Activated T-cell treated with anti-CD3 and anti-CD28 coated beads, Interleukin-2, amount 50 U/mL, for 72 hours (primary cell): ENCODE measurements at regions not wholly inside any gene's neighbourhood (a gene's known extent, or its start where the extent isn't known, plus 50 kb on each side); places are given as distances from the start of the nearest gene placed in this dataset.
"Not testable (repeated sequence)": the region's sequence is repeated elsewhere in the genome, so short reads cannot be mapped to it uniquely, and the experiment has no call there.

Experiments
- ATAC-seq, 2 donors: fragments of 150-1000 bp; cut with Tn5 transposase; replicated peaks in 1 of 2; 2 replicates each; pipeline ENCODE4 v1.10.0; 2021; ENCODE audit warnings: moderate library complexity in 2 of 2, mild to moderate bottlenecking in 1 of 2
- DNase-seq, 2 donors: peaks; one replicate each; pipeline ENCODE4 v3.0.0; 2021 to 2022; ENCODE audit warnings: mixed read lengths in 1 of 2
- H3K27ac Mint-ChIP-seq: one replicate; pipeline ENCODE4 v1.8.0; 2022; ENCODE audit warnings: mild to moderate bottlenecking, moderate library complexity, mixed read lengths
- H3K27me3 Mint-ChIP-seq: one replicate; pipeline ENCODE4 v1.8.0; 2022; ENCODE audit warnings: low read depth, mixed read lengths
- H3K36me3 Mint-ChIP-seq, 2 donors: one replicate each; pipeline ENCODE4 v1.8.0; 2022; ENCODE audit warnings: mixed read lengths in 2 of 2, mild to moderate bottlenecking in 1 of 2; ENCODE audit not compliant: insufficient read depth in 2 of 2
- H3K4me1 Mint-ChIP-seq: one replicate; pipeline ENCODE4 v1.8.0; 2022; ENCODE audit warnings: low read depth, mixed read lengths
- H3K4me3 Mint-ChIP-seq, 2 donors: one replicate each; pipeline ENCODE4 v1.8.0; 2022; ENCODE audit warnings: mild to moderate bottlenecking in 2 of 2, mixed read lengths in 2 of 2, moderate library complexity in 2 of 2
- H3K9me3 Mint-ChIP-seq, 2 donors: one replicate each; pipeline ENCODE4 v1.8.0; 2022; ENCODE audit warnings: mixed read lengths in 2 of 2

- not testable (repeated sequence) for DNase-seq, H3K27me3 Mint-ChIP-seq, H3K9me3 Mint-ChIP-seq, ATAC-seq, H3K36me3 Mint-ChIP-seq, H3K27ac Mint-ChIP-seq, H3K4me1 Mint-ChIP-seq, H3K4me3 Mint-ChIP-seq
Observed at GRCh38 chr14:30363219-30363880, 195.6 kb upstream of the G2E3 start.

- ATAC-seq (no peak), DNase-seq (no peak)
- H3K4me1 Mint-ChIP-seq, result no peaks in the 10 kb centered on the region
- no peak overlapping the region for H3K4me3 Mint-ChIP-seq
- no peaks in the 10 kb centered on the region for H3K36me3 Mint-ChIP-seq
- H3K9me3 Mint-ChIP-seq, result no peaks in the 10 kb centered on the region
- H3K27me3 Mint-ChIP-seq, result peaks cover 12% of the 10 kb centered on the region
- no peak overlapping the region for H3K27ac Mint-ChIP-seq
Observed at GRCh38 chr14:30369502-30370180, 189.3 kb upstream of the G2E3 start.

DNA sequence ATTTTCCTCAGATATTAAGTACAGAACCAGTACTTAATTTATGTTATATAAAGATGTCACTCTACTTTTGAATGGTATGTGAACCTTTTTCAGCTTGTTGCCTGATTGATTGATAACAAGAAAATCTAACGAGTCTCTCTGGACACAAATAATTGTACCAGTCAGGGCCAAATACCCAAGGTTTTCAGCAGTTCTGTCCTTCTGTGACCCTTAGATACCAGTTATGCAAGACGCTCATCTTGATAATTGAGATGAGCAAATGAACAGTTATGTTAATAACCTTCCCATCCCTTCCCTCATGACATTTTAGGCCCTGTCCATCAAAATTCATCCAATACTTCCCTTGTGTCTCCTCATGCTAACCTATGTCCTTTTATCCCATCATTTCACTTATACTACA, 185.9 kb upstream of the G2E3 start:
- no peaks in the 10 kb centered on the region for H3K36me3 Mint-ChIP-seq
- ATAC-seq (no peak), DNase-seq (no peak)
- no peaks in the 10 kb centered on the region for H3K4me1 Mint-ChIP-seq
- peaks cover 12% of the 10 kb centered on the region for H3K27me3 Mint-ChIP-seq
- H3K27ac Mint-ChIP-seq, result no peak overlapping the region
- H3K9me3 Mint-ChIP-seq, result no peaks in the 10 kb centered on the region
- no peak overlapping the region for H3K4me3 Mint-ChIP-seq

DNA sequence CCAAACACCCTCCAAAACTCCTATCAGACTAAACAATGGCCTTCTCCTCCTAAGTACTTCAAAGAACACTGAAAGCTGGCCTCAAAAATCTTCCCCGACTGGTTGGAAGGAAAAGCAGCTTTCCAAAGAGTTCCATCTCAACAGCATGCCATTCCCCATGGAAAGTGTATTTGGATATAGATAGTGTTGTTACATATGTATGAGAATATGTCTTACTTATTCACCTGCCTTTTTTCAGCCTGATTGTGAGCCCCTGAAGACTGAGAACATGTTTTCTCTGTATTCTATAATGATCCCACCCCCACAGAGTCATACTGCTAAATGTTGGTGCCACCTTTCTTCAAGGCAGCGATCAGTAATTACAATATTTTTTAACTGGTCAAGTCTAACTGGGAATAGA, 185.4 kb upstream of the G2E3 start:
- DNase-seq (no peak), ATAC-seq (no peak)
- Mint-ChIP-seq H3K27ac (no peak overlapping the region), H3K4me1 (no peaks in the 10 kb centered on the region), H3K27me3 (peaks cover 12% of the 10 kb centered on the region), H3K9me3 (no peaks in the 10 kb centered on the region), H3K36me3 (no peaks in the 10 kb centered on the region), H3K4me3 (no peak overlapping the region)

GRCh38 chr14:30375296-30375892, 183.6 kb upstream of the G2E3 start:
- no peaks in the 10 kb centered on the region for H3K36me3 Mint-ChIP-seq
- no peak overlapping the region for H3K4me3 Mint-ChIP-seq
- H3K27me3 Mint-ChIP-seq, result peaks cover 25% of the 10 kb centered on the region
- no peaks in the 10 kb centered on the region for H3K9me3 Mint-ChIP-seq
- H3K4me1 Mint-ChIP-seq, result no peaks in the 10 kb centered on the region
- DNase-seq (peak; percentile 69 to 71), ATAC-seq (peak; percentile 88 to 93)
- H3K27ac Mint-ChIP-seq, result no peak overlapping the region

DNA sequence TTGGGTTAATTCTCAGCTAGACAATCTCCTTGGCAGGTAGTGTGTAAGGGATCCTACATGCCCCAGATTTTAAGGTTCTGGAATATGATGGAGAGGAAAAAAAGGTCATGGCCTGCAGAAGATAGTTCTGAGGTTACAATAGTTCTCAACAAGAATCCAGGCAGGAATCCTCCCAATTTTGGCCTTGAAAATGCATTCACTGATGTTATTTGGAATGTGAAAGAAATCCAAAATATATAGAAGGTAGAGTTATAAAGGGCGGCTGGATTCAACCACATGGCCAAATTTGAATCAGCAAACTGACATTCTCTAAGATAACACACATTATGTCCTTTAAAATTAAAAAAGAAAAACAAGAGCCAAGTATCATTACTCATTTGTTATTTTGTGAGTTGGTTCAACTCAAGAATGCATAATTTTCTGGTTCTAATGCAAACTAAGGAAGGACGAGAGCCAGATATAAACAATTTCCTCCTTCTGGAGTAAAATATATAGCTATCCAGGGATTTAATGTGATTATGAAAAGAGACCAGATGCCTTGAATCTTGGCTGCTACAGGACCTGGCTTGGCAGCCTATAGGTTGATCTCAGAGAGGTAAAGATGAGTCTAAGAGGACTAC, 177.0 kb upstream of the G2E3 start:
- ATAC-seq (no peak), DNase-seq (no peak)
- H3K27ac Mint-ChIP-seq, result no peak overlapping the region
- no peaks in the 10 kb centered on the region for H3K4me1 Mint-ChIP-seq
- H3K36me3 Mint-ChIP-seq, result no peaks in the 10 kb centered on the region
- H3K27me3 Mint-ChIP-seq, result peaks cover 38% of the 10 kb centered on the region
- H3K4me3 Mint-ChIP-seq, result no peak overlapping the region
- no peaks in the 10 kb centered on the region for H3K9me3 Mint-ChIP-seq

DNA sequence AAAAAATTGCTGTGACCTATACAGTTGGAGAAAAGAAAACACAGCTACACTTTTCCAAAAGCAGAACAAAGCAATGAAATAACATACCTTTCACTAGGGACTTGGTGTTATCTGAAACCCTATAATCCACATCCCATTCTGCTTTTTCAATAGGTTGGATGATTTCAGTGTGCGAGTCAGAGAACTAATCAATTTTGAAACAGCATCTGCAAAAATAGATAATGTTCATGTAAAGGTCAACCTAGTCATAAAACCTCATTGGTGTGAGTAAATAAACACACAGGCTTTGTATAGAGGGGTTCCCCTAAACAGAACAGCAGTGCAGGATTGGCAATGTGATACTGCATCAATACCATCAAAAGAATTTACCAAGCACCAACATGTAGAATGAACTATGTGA, 173.0 kb upstream of the G2E3 start:
- H3K27me3 Mint-ChIP-seq, result peaks cover 20% of the 10 kb centered on the region
- no peak overlapping the region for H3K27ac Mint-ChIP-seq
- ATAC-seq (no peak), DNase-seq (no peak)
- H3K9me3 Mint-ChIP-seq, result no peaks in the 10 kb centered on the region
- H3K4me1 Mint-ChIP-seq, result no peaks in the 10 kb centered on the region
- H3K36me3 Mint-ChIP-seq, result no peaks in the 10 kb centered on the region
- H3K4me3 Mint-ChIP-seq, result no peak overlapping the region

DNA sequence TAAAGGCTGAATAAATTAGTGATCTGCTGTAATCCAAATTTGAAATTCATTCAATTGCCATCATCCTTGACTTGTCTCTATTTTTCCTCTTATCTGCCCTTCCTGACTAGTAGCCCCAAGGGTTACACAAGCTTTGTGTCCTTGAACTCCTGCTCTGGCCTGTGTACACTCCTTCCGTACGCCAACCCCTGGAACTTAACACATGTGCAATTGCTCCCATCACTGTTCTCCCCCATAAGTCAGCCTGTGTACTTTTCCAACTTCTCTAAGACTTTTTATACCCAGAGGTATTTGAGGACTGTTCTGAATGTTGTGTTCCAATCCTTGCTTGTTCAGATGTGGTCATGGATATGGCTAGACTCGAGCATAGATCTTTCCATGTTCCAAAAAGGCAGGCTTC, 171.1 kb upstream of the G2E3 start:
- Mint-ChIP-seq H3K36me3 (no peaks in the 10 kb centered on the region), H3K27me3 (peaks cover 25% of the 10 kb centered on the region), H3K27ac (no peak overlapping the region)

DNA sequence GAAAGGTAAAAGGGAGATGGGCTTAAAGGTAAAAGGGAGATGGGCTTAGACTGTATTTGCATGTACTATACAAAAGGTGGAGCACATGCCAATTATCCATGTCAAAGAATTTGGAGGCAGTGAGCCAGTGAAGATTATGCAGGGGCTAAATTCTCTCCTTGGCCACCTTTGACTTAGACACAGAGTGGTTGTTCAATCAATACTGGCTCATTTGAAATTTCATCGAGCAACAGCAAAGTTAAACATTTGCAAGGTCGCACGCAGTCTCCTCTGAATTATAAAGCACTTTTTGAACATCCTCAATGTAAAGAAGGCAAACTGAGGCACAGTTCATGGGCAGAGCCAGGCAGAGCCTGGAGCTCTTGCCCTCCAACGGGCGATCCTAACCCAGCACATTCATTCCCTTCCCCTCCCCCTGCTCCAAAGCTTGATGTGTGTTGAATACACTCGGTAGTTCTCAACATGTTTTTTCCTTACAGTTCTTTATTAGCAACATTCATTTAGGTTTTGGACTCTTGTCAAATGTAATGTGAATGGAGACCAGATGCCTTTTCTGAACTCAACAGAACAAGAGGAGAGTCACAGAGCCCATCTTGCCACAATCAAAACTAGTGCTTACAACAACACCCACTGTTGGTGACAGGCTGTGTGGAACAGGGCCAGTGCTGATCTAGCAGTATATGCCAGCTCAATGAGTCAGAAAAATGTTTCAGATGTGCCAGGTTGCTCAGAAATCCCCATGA, 169.7 kb upstream of the G2E3 start:
- Mint-ChIP-seq H3K27me3 (peaks cover 13% of the 10 kb centered on the region), H3K9me3 (no peaks in the 10 kb centered on the region), H3K36me3 (no peaks in the 10 kb centered on the region), H3K4me3 (no peak overlapping the region), H3K27ac (no peak overlapping the region), H3K4me1 (no peaks in the 10 kb centered on the region)
- ATAC-seq (peak; percentile 37 to 41), DNase-seq (peak in 1 of 2 donors; percentile 2)

More for the DNA sequence above, 171.1 kb upstream of the G2E3 start:
- DNase-seq (no peak), ATAC-seq (no peak)
- no peaks in the 10 kb centered on the region for H3K4me1 Mint-ChIP-seq
- no peak overlapping the region for H3K4me3 Mint-ChIP-seq
- no peaks in the 10 kb centered on the region for H3K9me3 Mint-ChIP-seq

GRCh38 chr14:30389877-30390385, 169.0 kb upstream of the G2E3 start:
- peaks cover 7% of the 10 kb centered on the region for H3K27me3 Mint-ChIP-seq
- no peak overlapping the region for H3K4me3 Mint-ChIP-seq
- no peak overlapping the region for H3K27ac Mint-ChIP-seq
- no peak for DNase-seq
- no peak for ATAC-seq
- no peaks in the 10 kb centered on the region for H3K36me3 Mint-ChIP-seq
- no peaks in the 10 kb centered on the region for H3K9me3 Mint-ChIP-seq
- H3K4me1 Mint-ChIP-seq, result no peaks in the 10 kb centered on the region

GRCh38 chr14:30395065-30395464, 163.9 kb upstream of the G2E3 start:
- H3K36me3 Mint-ChIP-seq, result no peaks in the 10 kb centered on the region
- no peak overlapping the region for H3K4me3 Mint-ChIP-seq
- H3K9me3 Mint-ChIP-seq, result no peaks in the 10 kb centered on the region
- H3K27me3 Mint-ChIP-seq, result peaks cover 7% of the 10 kb centered on the region
- ATAC-seq (no peak), DNase-seq (no peak)
- H3K4me1 Mint-ChIP-seq, result no peaks in the 10 kb centered on the region
- no peak overlapping the region for H3K27ac Mint-ChIP-seq

GRCh38 chr14:30402846-30403245, 156.1 kb upstream of the G2E3 start:
- DNase-seq (no peak), ATAC-seq (no peak)
- Mint-ChIP-seq H3K9me3 (peaks cover 0 to 2% of the 10 kb centered on the region in 2 donors), H3K36me3 (no peaks in the 10 kb centered on the region), H3K27me3 (no peaks in the 10 kb centered on the region), H3K4me3 (no peak overlapping the region), H3K27ac (no peak overlapping the region), H3K4me1 (no peaks in the 10 kb centered on the region)

DNA sequence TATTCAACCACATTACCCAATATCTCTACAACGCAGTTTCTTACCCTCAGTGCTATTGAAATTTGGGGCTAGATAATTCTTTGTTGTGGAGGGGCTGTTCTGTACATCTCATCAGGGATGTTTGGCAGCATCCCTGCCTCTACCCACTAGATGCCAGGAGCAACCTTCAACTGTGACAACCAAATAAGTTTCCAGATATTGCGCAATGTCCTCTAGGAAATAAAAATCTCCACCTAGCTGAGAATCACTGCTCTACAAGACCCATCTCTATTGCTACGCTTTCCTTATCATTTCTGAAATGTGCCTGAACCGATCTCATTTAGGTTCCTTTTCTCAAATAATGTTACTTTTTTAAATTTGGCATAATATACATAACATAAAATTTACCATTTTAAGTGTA, 155.2 kb upstream of the G2E3 start:
- H3K9me3 Mint-ChIP-seq, result peaks cover 0 to 2% of the 10 kb centered on the region in 2 donors
- DNase-seq, result no peak
- H3K27me3 Mint-ChIP-seq, result peaks cover under 1% of the 10 kb centered on the region
- no peak for ATAC-seq
- no peaks in the 10 kb centered on the region for H3K36me3 Mint-ChIP-seq
- H3K27ac Mint-ChIP-seq, result no peak overlapping the region
- no peaks in the 10 kb centered on the region for H3K4me1 Mint-ChIP-seq
- H3K4me3 Mint-ChIP-seq, result no peak overlapping the region
